DOHH2 (cell line): ENCODE measurements at regions not wholly inside any gene's neighbourhood (a gene's known extent, or its start where the extent isn't known, plus 50 kb on each side); places are given as distances from the start of the nearest gene placed in this dataset.
A peak's percentile ranks its signal among the peaks of the same experiment; 100 is the strongest.

Experiments used
- H3F3A ChIP-seq: fragments of 200-600 bp; sonication (generic), shearing (Covaris generic); 2 replicates; pipeline ENCODE4 v1.6.0; 2016; ENCODE audit warnings: antibody characterized with exemption, mild to moderate bottlenecking; ENCODE audit not compliant: control insufficient read depth, insufficient read depth
- H3K27ac ChIP-seq: fragments of 200-600 bp; sonication (generic); 2 replicates; pipeline ENCODE4 v1.5.1; 2014; ENCODE audit warnings: low read depth, mild to moderate bottlenecking, low read length, moderate library complexity
- H3K27me3 ChIP-seq: fragments of 200-600 bp; sonication (generic); 2 replicates; pipeline ENCODE4 v1.6.1; 2014; ENCODE audit warnings: mild to moderate bottlenecking, low read length, mixed read lengths; ENCODE audit not compliant: control insufficient read depth
- H3K36me3 ChIP-seq: fragments of 200-600 bp; sonication (generic); 2 replicates; pipeline ENCODE4 v1.6.1; 2014; ENCODE audit warnings: mild to moderate bottlenecking, low read length, moderate library complexity, mixed read lengths; ENCODE audit not compliant: control insufficient read depth
- H3K4me1 ChIP-seq: fragments of 200-600 bp; sonication (generic); 2 replicates; pipeline ENCODE4 v1.6.1; 2014; ENCODE audit warnings: mild to moderate bottlenecking, low read length, mixed read lengths; ENCODE audit not compliant: control insufficient read depth
- H3K4me2 ChIP-seq: fragments of 200-600 bp; sonication (generic); 2 replicates; pipeline ENCODE4 v1.6.0; 2014; ENCODE audit warnings: mild to moderate bottlenecking, low read length, moderate library complexity
- H3K4me3 ChIP-seq: fragments of 200-600 bp; sonication (generic); 2 replicates; pipeline ENCODE4 v1.5.1; 2014; ENCODE audit warnings: mild to moderate bottlenecking, low read length, mixed read lengths
- H3K79me2 ChIP-seq: fragments of 200-600 bp; sonication (generic); 2 replicates; pipeline ENCODE4 v1.6.1; 2014; ENCODE audit warnings: mild to moderate bottlenecking, low read length, mixed read lengths; ENCODE audit not compliant: control insufficient read depth
- H3K9me2 ChIP-seq: fragments of 200-600 bp; sonication (generic); replicated peaks from 2 replicates; pipeline ENCODE4 v1.6.1; 2014; ENCODE audit warnings: mild to moderate bottlenecking, low read length, mixed read lengths; ENCODE audit not compliant: control insufficient read depth
- H3K9me3 ChIP-seq: fragments of 200-600 bp; sonication (generic); 2 replicates; pipeline ENCODE4 v1.6.1; 2014; ENCODE audit warnings: antibody characterized with exemption, low read length, mixed read lengths; ENCODE audit not compliant: control insufficient read depth, insufficient read depth
- H4K20me1 ChIP-seq: fragments of 200-600 bp; sonication (generic); 2 replicates; pipeline ENCODE4 v1.6.0; 2014; ENCODE audit warnings: low read depth, mild to moderate bottlenecking, antibody characterized with exemption, low read length, moderate library complexity; ENCODE audit not compliant: control insufficient read depth, insufficient read depth
- CTCF ChIP-seq: fragments of 200-600 bp; sonication (generic); IDR thresholded peaks from one replicate; pipeline ENCODE4 v1.5.1; 2014; ENCODE audit warnings: antibody characterized with exemption, mild to moderate bottlenecking, low read depth, low read length; ENCODE audit not compliant: poor library complexity, severe bottlenecking
- EZH2phosphoT487 ChIP-seq: fragments of 200-600 bp; sonication (generic); IDR thresholded peaks from 2 replicates; pipeline ENCODE4 v1.6.1; 2017; ENCODE audit warnings: borderline replicate concordance, mild to moderate bottlenecking, antibody characterized with exemption, low read length, moderate library complexity, mixed read lengths

- H3K4me2 ChIP-seq = no peak overlapping the region
- TF ChIP-seq EZH2phosphoT487 = no peak
- no peak for TF ChIP-seq CTCF
- no peak overlapping the region for H3K4me3 ChIP-seq
These were observed 125.9 kb upstream of the NABP1 start for GRCh38 chr2:191552066-191552465.

GRCh38 chr2:191554240-191554639, 123.7 kb upstream of the NABP1 start:
- no peaks in the 10 kb centered on the region for H4K20me1 ChIP-seq
- no peaks in the 10 kb centered on the region for H3K79me2 ChIP-seq
- no peak overlapping the region for H3K27ac ChIP-seq
- peaks cover 5% of the 10 kb centered on the region; the same call in 1 of the 2 replicates for H3K27me3 ChIP-seq
- H3K9me2 ChIP-seq = no peaks in the 10 kb centered on the region
- H3F3A ChIP-seq = no peaks in the 10 kb centered on the region
- H3K9me3 ChIP-seq = no peaks in the 10 kb centered on the region
- TF ChIP-seq EZH2phosphoT487 (no peak), CTCF (no peak)
- no peak overlapping the region for H3K4me3 ChIP-seq
- H3K4me2 ChIP-seq = no peak overlapping the region
- H3K36me3 ChIP-seq = no peaks in the 10 kb centered on the region
- no peaks in the 10 kb centered on the region for H3K4me1 ChIP-seq

More at GRCh38 chr2:191552066-191552465, 125.9 kb upstream of the NABP1 start:
- H3F3A ChIP-seq = no peaks in the 10 kb centered on the region
- no peaks in the 10 kb centered on the region for H3K36me3 ChIP-seq
- H3K79me2 ChIP-seq = no peaks in the 10 kb centered on the region
- no peaks in the 10 kb centered on the region for H3K9me2 ChIP-seq
- H4K20me1 ChIP-seq = no peaks in the 10 kb centered on the region
- no peaks in the 10 kb centered on the region for H3K4me1 ChIP-seq
- no peak overlapping the region for H3K27ac ChIP-seq
- no peaks in the 10 kb centered on the region for H3K9me3 ChIP-seq
- peaks cover 3% of the 10 kb centered on the region; the same call in 1 of the 2 replicates for H3K27me3 ChIP-seq

GRCh38 chr2:191555092-191555742, 122.7 kb upstream of the NABP1 start:
- Histone ChIP-seq H3K9me3 (no peaks in the 10 kb centered on the region), H4K20me1 (no peaks in the 10 kb centered on the region), H3K4me2 (no peak overlapping the region), H3K9me2 (no peaks in the 10 kb centered on the region), H3F3A (no peaks in the 10 kb centered on the region), H3K4me3 (no peak overlapping the region), H3K79me2 (no peaks in the 10 kb centered on the region), H3K27me3 (peaks cover 5% of the 10 kb centered on the region; the same call in 1 of the 2 replicates), H3K36me3 (no peaks in the 10 kb centered on the region), H3K4me1 (no peaks in the 10 kb centered on the region), H3K27ac (no peak overlapping the region)
- TF ChIP-seq EZH2phosphoT487 (no peak), CTCF (peak; percentile 71)
